ENCODE measurements at regions not wholly inside any gene's neighbourhood (a gene's known extent, or its start where the extent isn't known, plus 50 kb on each side); places are given as distances from the start of the nearest gene placed in this dataset.
"Not testable (repeated sequence)": the region's sequence is repeated elsewhere in the genome, so short reads cannot be mapped to it uniquely, and the experiment has no call there.

- DNase-seq = no peak
Observed at GRCh38 chr12:46084666-46085631, 94.6 kb upstream of the SCAF11 start.

GRCh38 chr12:46082490-46083200, 92.3 kb upstream of the SCAF11 start:
- DNase-seq = no peak

GRCh38 chr12:46073321-46073720, 82.9 kb upstream of the SCAF11 start:
- no peak for DNase-seq

GRCh38 chr12:46071769-46072624, 81.6 kb upstream of the SCAF11 start:
- DNase-seq = peak; percentile 72 to 76

GRCh38 chr12:46071335-46071734, 81.0 kb upstream of the SCAF11 start:
- no peak for DNase-seq

- DNase-seq = no peak
Observed at GRCh38 chr12:46067094-46067493, 76.7 kb upstream of the SCAF11 start.

- no peak for DNase-seq
Observed at GRCh38 chr12:46065412-46066166, 75.2 kb upstream of the SCAF11 start.

GRCh38 chr12:46064548-46064947, 74.2 kb upstream of the SCAF11 start:
- DNase-seq = no peak

GRCh38 chr12:46058697-46059096, 68.3 kb upstream of the SCAF11 start:
- DNase-seq = not testable (repeated sequence)

GRCh38 chr12:46050805-46051204, 60.4 kb upstream of the SCAF11 start:
- DNase-seq = no peak

GRCh38 chr12:46049665-46050064, 59.3 kb upstream of the SCAF11 start:
- no peak for DNase-seq

GRCh38 chr12:46046436-46046835, 56.1 kb upstream of the SCAF11 start:
- DNase-seq = no peak

- no peak for DNase-seq
Observed at GRCh38 chr12:46043972-46044520, 53.7 kb upstream of the SCAF11 start.
